ENCODE measurements at regions not wholly inside any gene's neighbourhood (a gene's known extent, or its start where the extent isn't known, plus 50 kb on each side); places are given as distances from the start of the nearest gene placed in this dataset.

DNA sequence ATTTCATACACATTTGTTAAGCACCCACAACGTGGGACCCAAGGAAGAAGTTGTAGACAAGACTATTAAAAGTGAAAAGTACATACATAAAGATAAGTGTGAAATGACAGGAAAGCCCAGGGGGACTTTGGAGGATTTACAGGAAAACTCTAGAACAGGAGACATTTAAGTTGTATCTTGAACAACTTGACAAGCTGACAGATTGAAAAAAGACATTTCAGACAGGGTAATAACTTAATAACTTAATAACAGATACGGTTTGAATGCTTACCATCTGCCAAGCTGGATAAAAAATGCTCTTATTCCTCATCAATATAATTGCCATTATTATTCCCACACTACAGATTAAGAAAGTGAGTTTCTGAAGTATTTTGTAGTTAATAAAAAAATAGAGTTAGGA lies 229.7 kb upstream of the SYT10 start (continued):
- TF ChIP-seq, protein P1, sequence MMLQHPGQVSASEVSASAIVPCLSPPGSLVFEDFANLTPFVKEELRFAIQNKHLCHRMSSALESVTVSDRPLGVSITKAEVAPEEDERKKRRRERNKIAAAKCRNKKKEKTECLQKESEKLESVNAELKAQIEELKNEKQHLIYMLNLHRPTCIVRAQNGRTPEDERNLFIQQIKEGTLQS (IDR thresholded peaks at IDR 0.05) = no peak
- TF ChIP-seq, protein P2, sequence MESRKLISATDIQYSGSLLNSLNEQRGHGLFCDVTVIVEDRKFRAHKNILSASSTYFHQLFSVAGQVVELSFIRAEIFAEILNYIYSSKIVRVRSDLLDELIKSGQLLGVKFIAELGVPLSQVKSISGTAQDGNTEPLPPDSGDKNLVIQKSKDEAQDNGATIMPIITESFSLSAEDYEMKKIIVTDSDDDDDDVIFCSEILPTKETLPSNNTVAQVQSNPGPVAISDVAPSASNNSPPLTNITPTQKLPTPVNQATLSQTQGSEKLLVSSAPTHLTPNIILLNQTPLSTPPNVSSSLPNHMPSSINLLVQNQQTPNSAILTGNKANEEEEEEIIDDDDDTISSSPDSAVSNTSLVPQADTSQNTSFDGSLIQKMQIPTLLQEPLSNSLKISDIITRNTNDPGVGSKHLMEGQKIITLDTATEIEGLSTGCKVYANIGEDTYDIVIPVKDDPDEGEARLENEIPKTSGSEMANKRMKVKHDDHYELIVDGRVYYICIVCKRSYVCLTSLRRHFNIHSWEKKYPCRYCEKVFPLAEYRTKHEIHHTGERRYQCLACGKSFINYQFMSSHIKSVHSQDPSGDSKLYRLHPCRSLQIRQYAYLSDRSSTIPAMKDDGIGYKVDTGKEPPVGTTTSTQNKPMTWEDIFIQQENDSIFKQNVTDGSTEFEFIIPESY (IDR thresholded peaks at IDR 0.05; ENCODE audit: extremely low read depth, insufficient replicate concordance, low read length) = no peak
- TF ChIP-seq, protein P3, sequence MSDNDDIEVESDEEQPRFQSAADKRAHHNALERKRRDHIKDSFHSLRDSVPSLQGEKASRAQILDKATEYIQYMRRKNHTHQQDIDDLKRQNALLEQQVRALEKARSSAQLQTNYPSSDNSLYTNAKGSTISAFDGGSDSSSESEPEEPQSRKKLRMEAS (IDR thresholded peaks at IDR 0.05) = no peak
- TF ChIP-seq, protein P4, sequence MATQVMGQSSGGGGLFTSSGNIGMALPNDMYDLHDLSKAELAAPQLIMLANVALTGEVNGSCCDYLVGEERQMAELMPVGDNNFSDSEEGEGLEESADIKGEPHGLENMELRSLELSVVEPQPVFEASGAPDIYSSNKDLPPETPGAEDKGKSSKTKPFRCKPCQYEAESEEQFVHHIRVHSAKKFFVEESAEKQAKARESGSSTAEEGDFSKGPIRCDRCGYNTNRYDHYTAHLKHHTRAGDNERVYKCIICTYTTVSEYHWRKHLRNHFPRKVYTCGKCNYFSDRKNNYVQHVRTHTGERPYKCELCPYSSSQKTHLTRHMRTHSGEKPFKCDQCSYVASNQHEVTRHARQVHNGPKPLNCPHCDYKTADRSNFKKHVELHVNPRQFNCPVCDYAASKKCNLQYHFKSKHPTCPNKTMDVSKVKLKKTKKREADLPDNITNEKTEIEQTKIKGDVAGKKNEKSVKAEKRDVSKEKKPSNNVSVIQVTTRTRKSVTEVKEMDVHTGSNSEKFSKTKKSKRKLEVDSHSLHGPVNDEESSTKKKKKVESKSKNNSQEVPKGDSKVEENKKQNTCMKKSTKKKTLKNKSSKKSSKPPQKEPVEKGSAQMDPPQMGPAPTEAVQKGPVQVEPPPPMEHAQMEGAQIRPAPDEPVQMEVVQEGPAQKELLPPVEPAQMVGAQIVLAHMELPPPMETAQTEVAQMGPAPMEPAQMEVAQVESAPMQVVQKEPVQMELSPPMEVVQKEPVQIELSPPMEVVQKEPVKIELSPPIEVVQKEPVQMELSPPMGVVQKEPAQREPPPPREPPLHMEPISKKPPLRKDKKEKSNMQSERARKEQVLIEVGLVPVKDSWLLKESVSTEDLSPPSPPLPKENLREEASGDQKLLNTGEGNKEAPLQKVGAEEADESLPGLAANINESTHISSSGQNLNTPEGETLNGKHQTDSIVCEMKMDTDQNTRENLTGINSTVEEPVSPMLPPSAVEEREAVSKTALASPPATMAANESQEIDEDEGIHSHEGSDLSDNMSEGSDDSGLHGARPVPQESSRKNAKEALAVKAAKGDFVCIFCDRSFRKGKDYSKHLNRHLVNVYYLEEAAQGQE (IDR thresholded peaks at IDR 0.05; ENCODE audit: low read depth) = no peak
- no peak for TF ChIP-seq SRF (IDR thresholded peaks at IDR 0.05; ENCODE audit: low read depth)
- TF ChIP-seq SIN3A (IDR thresholded peaks at IDR 0.05; ENCODE audit: low read depth) = no peak

DNA sequence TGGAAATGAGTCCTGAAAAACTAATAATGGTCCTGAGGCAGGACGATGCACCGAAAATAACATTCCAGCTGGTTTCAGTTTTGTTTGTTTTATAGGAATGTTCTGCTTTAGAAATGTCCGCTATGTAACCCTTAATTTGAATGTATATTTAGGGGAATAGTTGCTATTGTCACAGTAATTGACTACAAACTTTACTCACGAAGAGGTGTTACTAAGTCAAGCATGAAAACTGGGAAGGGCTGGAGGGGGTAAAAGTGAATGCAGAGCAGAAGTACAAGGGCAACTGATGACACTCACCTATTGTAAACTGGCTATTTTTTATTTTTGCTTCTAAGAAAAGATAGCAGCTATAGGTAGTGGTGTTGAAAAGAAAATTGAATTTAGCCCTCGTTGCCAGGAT lies 230.7 kb upstream of the SYT10 start:
- BruUV-seq (replicated peaks) = no TSS peak
- POLR2A ChIA-PET = no interaction called here
- H2AFZ ChIP-seq (ENCODE audit: low read depth, low read length, poor library complexity, severe bottlenecking) = no peak overlapping the region
- H3K27ac ChIP-seq (ENCODE audit: low read depth, low read length) = no peak overlapping the region
- no peak overlapping the region for H3K9ac ChIP-seq (ENCODE audit: low read length)
- H3K79me2 ChIP-seq (ENCODE audit: insufficient read depth, low read length) = no peaks in the 10 kb centered on the region
- peaks cover 6 to 15% of the 10 kb centered on the region in 2 experiments; a peak in 3 of 4 replicates for H3K9me3 ChIP-seq (ENCODE audit: control insufficient read depth in 1 of 2, insufficient read depth in 1 of 2, low read depth in 1 of 2, low read length in 2 of 2)
- no peak overlapping the region for H3K4me3 ChIP-seq (replicated peaks in 1 of 2; ENCODE audit: low read depth in 1 of 2, low read length in 2 of 2)
- H4K20me1 ChIP-seq (ENCODE audit: insufficient read depth) = no peaks in the 10 kb centered on the region
- no peaks in the 10 kb centered on the region for H3K9me2 ChIP-seq (ENCODE audit: insufficient read depth)
- H3K4me2 ChIP-seq (ENCODE audit: low read length) = no peak overlapping the region
- no peak for ATAC-seq
- H3K36me3 ChIP-seq (ENCODE audit: control insufficient read depth in 1 of 2, insufficient read depth in 2 of 2, low read length in 2 of 2) = no peaks in the 10 kb centered on the region
- CTCF ChIA-PET = no interaction called here
- H3K27me3 ChIP-seq (ENCODE audit: insufficient read depth, low read length) = no peaks in the 10 kb centered on the region
- no peaks in the 10 kb centered on the region for H3K4me1 ChIP-seq (ENCODE audit: control insufficient read depth in 1 of 2, insufficient read depth in 2 of 2, low read length in 2 of 2)
- intact Hi-C loops (cut with micrococcal nuclease) = no loop called here
- RAD21 ChIA-PET (ENCODE audit: low non-redundant PET in 1 of 2, low total read pairs in 2 of 2, uncharacterized antibody in 2 of 2, unreplicated experiment in 2 of 2) = no interaction called here
- no peak for DNase-seq (ENCODE audit: low read depth, low spot score)
- no peak for TF ChIP-seq RAD21 (IDR thresholded peaks at IDR 0.05; ENCODE audit: low read depth)
- TF ChIP-seq SIN3A (IDR thresholded peaks at IDR 0.05; ENCODE audit: low read depth) = no peak
- TF ChIP-seq, protein P2 (IDR thresholded peaks at IDR 0.05; ENCODE audit: extremely low read depth, insufficient replicate concordance, low read length) = no peak
- TF ChIP-seq ELF1 (IDR thresholded peaks at IDR 0.05; ENCODE audit: borderline replicate concordance, low read depth) = no peak
- TF ChIP-seq CEBPB (IDR thresholded peaks at IDR 0.05; ENCODE audit: low read depth) = no peak
- no peak for TF ChIP-seq JUND (IDR thresholded peaks at IDR 0.05)
- TF ChIP-seq, protein P5, sequence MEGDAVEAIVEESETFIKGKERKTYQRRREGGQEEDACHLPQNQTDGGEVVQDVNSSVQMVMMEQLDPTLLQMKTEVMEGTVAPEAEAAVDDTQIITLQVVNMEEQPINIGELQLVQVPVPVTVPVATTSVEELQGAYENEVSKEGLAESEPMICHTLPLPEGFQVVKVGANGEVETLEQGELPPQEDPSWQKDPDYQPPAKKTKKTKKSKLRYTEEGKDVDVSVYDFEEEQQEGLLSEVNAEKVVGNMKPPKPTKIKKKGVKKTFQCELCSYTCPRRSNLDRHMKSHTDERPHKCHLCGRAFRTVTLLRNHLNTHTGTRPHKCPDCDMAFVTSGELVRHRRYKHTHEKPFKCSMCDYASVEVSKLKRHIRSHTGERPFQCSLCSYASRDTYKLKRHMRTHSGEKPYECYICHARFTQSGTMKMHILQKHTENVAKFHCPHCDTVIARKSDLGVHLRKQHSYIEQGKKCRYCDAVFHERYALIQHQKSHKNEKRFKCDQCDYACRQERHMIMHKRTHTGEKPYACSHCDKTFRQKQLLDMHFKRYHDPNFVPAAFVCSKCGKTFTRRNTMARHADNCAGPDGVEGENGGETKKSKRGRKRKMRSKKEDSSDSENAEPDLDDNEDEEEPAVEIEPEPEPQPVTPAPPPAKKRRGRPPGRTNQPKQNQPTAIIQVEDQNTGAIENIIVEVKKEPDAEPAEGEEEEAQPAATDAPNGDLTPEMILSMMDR (IDR thresholded peaks at IDR 0.05 in 2 of 3, conservative IDR thresholded peaks at IDR 0.05 in 1 of 3; ENCODE audit: borderline replicate concordance in 1 of 3, insufficient read depth in 1 of 3, low read depth in 2 of 3, low read length in 2 of 3) = no peak
- TF ChIP-seq ZFX (IDR thresholded peaks at IDR 0.05) = no peak
- no peak for TF ChIP-seq CBX3 (IDR thresholded peaks at IDR 0.05; ENCODE audit: low read depth)
- no peak for TF ChIP-seq YY1 (IDR thresholded peaks at IDR 0.05; ENCODE audit: extremely low read depth, insufficient replicate concordance, low read depth, low read length)
- no peak for TF ChIP-seq SRF (IDR thresholded peaks at IDR 0.05; ENCODE audit: low read depth)
- TF ChIP-seq EZH2phosphoT487 (IDR thresholded peaks at IDR 0.05; ENCODE audit: borderline replicate concordance) = no peak

All from HCT116 (cell line).